ENCODE measurements at regions not wholly inside any gene's neighbourhood (a gene's known extent, or its start where the extent isn't known, plus 50 kb on each side); places are given as distances from the start of the nearest gene placed in this dataset.

- TF ChIP-seq POLR2A (IDR thresholded peaks at IDR 0.05): no peak
- no peak for TF ChIP-seq CTCF (IDR thresholded peaks at IDR 0.05)
- no peak for TF ChIP-seq EP300 (IDR thresholded peaks at IDR 0.05)
Observed at GRCh38 chr12:98465505-98465904, 49.9 kb upstream of the TMPO start.

Data from stomach (tissue), 4 donors.